A673 (cell line): ENCODE measurements at regions not wholly inside any gene's neighbourhood (a gene's known extent, or its start where the extent isn't known, plus 50 kb on each side); places are given as distances from the start of the nearest gene placed in this dataset.

ENCODE experiments used
- BruUV-seq: library from RNA; stranded (reverse); fragments of 400-500 nt; replicated peaks from 2 replicates; lab custom pipeline; 2021; lab: Mats Ljungman, UMichigan
- CTCF ChIA-PET: fragments of 300-600 bp; sonication (Branson Sonifier 250); formaldehyde crosslinking; loops from one replicate; lab custom pipeline; 2022; ENCODE audit warnings: antibody characterized with exemption; lab: Charles Lee
- POLR2A ChIA-PET: fragments of 300-600 bp; sonication (Branson Sonifier 250); formaldehyde crosslinking; loops from one replicate; lab custom pipeline; 2022; ENCODE audit warnings: antibody characterized with exemption; ENCODE audit not compliant: low non-redundant PET; lab: Charles Lee
- DNase-seq: peaks from one replicate; pipeline ENCODE4 v3.0.0-alpha.2; 2015; ENCODE audit warnings: low spot score
- H3K27ac ChIP-seq: fragments of 200-600 bp; sonication (generic); 2 replicates; pipeline ENCODE4 v1.5.1; 2016; ENCODE audit warnings: mixed run types, low read depth, mild to moderate bottlenecking, mixed read lengths, antibody characterized with exemption, low read length; ENCODE audit not compliant: poor library complexity, severe bottlenecking
- H3K27me3 ChIP-seq: fragments of 200-600 bp; sonication (generic); replicated peaks from 2 replicates; pipeline ENCODE4 v1.6.1; 2017; ENCODE audit warnings: mixed run types, low read depth, mild to moderate bottlenecking, mixed read lengths, antibody characterized with exemption, low read length; ENCODE audit not compliant: insufficient read depth, poor library complexity
- H3K36me3 ChIP-seq: fragments of 200-600 bp; sonication (generic); 2 replicates; pipeline ENCODE4 v1.6.1; 2016; ENCODE audit warnings: mixed run types, mild to moderate bottlenecking, mixed read lengths, antibody characterized with exemption, low read length; ENCODE audit not compliant: insufficient read depth, poor library complexity, severe bottlenecking
- H3K4me1 ChIP-seq: fragments of 200-600 bp; sonication (generic); 2 replicates; pipeline ENCODE4 v1.6.1; 2017; ENCODE audit warnings: mixed run types, mild to moderate bottlenecking, mixed read lengths, antibody characterized with exemption, low read length; ENCODE audit not compliant: insufficient read depth, poor library complexity, severe bottlenecking
- H3K4me3 ChIP-seq: fragments of 200-600 bp; sonication (generic); 2 replicates; pipeline ENCODE4 v1.5.1; 2016; ENCODE audit warnings: low read depth, mixed run types, mild to moderate bottlenecking, mixed read lengths, low read length; ENCODE audit not compliant: poor library complexity, severe bottlenecking
- H3K9me3 ChIP-seq: fragments of 200-600 bp; sonication (generic); 2 replicates; pipeline ENCODE4 v1.6.1; 2016; ENCODE audit warnings: mixed run types, low read depth, mild to moderate bottlenecking, mixed read lengths, antibody characterized with exemption, low read length; ENCODE audit not compliant: poor library complexity, severe bottlenecking
- EZH2 ChIP-seq: fragments of 200-600 bp; sonication (generic); IDR thresholded peaks from 2 replicates; pipeline ENCODE4 v1.6.1; 2017; ENCODE audit warnings: borderline replicate concordance, low read depth, mild to moderate bottlenecking, mixed read lengths, antibody characterized with exemption, low read length; ENCODE audit not compliant: poor library complexity, severe bottlenecking
- intact Hi-C: fragments of 100-400 bp; cut with micrococcal nuclease; formaldehyde crosslinking; loops from one replicate; pipeline ENCODE4 v1.10.0; 2022; ENCODE audit not compliant: unreplicated experiment
- TF ChIP-seq, protein P1 (sequence below): fragments of 300-800, 200-600 bp; sonication (generic); conservative IDR thresholded peaks from 2 replicates; pipeline ENCODE4 v1.5.1; 2017; ENCODE audit warnings: low read depth, mild to moderate bottlenecking, antibody characterized with exemption, low read length, moderate library complexity, mixed read lengths

GRCh38 chr6:154649721-154650120 lies 83.5 kb upstream of the SCAF8 start:
- ChIA-PET CTCF (no interaction called here), POLR2A (no interaction called here)
- no peak for DNase-seq
- Histone ChIP-seq H3K27ac (no peak overlapping the region), H3K4me1 (peaks cover 8% of the 10 kb centered on the region), H3K36me3 (no peaks in the 10 kb centered on the region), H3K27me3 (no peaks in the 10 kb centered on the region), H3K4me3 (no peak overlapping the region), H3K9me3 (no peaks in the 10 kb centered on the region)
- TF ChIP-seq, protein P1, sequence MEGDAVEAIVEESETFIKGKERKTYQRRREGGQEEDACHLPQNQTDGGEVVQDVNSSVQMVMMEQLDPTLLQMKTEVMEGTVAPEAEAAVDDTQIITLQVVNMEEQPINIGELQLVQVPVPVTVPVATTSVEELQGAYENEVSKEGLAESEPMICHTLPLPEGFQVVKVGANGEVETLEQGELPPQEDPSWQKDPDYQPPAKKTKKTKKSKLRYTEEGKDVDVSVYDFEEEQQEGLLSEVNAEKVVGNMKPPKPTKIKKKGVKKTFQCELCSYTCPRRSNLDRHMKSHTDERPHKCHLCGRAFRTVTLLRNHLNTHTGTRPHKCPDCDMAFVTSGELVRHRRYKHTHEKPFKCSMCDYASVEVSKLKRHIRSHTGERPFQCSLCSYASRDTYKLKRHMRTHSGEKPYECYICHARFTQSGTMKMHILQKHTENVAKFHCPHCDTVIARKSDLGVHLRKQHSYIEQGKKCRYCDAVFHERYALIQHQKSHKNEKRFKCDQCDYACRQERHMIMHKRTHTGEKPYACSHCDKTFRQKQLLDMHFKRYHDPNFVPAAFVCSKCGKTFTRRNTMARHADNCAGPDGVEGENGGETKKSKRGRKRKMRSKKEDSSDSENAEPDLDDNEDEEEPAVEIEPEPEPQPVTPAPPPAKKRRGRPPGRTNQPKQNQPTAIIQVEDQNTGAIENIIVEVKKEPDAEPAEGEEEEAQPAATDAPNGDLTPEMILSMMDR = no peak
- TF ChIP-seq EZH2 = no peak
- BruUV-seq = no TSS peak
- intact Hi-C loops = loop anchor here (10.0 kb wide), 1 partner anchor 135 kb away; the partner anchor contains the start of gene CNKSR3

GRCh38 chr6:154650351-154650750 lies 82.9 kb upstream of the SCAF8 start:
- CTCF ChIA-PET = no interaction called here
- H3K27ac ChIP-seq = no peak overlapping the region
- no peak for DNase-seq

GRCh38 chr6:154651656-154652055 lies 81.6 kb upstream of the SCAF8 start:
- no peak for DNase-seq
- no peaks in the 10 kb centered on the region for H3K9me3 ChIP-seq
- BruUV-seq = no TSS peak
- no peaks in the 10 kb centered on the region for H3K4me1 ChIP-seq
- no peak for TF ChIP-seq EZH2
- TF ChIP-seq, protein P1 = no peak
- H3K27ac ChIP-seq = no peak overlapping the region
- no peaks in the 10 kb centered on the region for H3K36me3 ChIP-seq
- intact Hi-C loops = no loop called here
- ChIA-PET POLR2A (no interaction called here), CTCF (no interaction called here)
- no peak overlapping the region for H3K4me3 ChIP-seq
- no peaks in the 10 kb centered on the region for H3K27me3 ChIP-seq

More at GRCh38 chr6:154650351-154650750, 82.9 kb upstream of the SCAF8 start:
- Histone ChIP-seq H3K4me3 (no peak overlapping the region), H3K4me1 (peaks cover 8% of the 10 kb centered on the region), H3K36me3 (no peaks in the 10 kb centered on the region), H3K27me3 (no peaks in the 10 kb centered on the region), H3K9me3 (no peaks in the 10 kb centered on the region)
- intact Hi-C loops = no loop called here
- POLR2A ChIA-PET = no interaction called here
- no TSS peak for BruUV-seq
- TF ChIP-seq, protein P1 = no peak
- no peak for TF ChIP-seq EZH2
